SU-DHL-6 (cell line): ENCODE measurements at regions not wholly inside any gene's neighbourhood (a gene's known extent, or its start where the extent isn't known, plus 50 kb on each side); places are given as distances from the start of the nearest gene placed in this dataset.

Experiments
- H2AFZ ChIP-seq: fragments of 200-600 bp; sonication (generic); 2 replicates; pipeline ENCODE4 v1.6.1; 2014; ENCODE audit warnings: low read depth, mild to moderate bottlenecking, moderate library complexity, mixed read lengths, antibody characterized with exemption, low read length; ENCODE audit not compliant: severe bottlenecking
- H3F3A ChIP-seq: fragments of 200-600 bp; shearing (Covaris generic); 2 replicates; pipeline ENCODE4 v1.6.0; 2016; ENCODE audit warnings: antibody characterized with exemption, mild to moderate bottlenecking; ENCODE audit not compliant: insufficient read depth
- H3K27ac ChIP-seq: fragments of 200-600 bp; sonication (generic); 2 replicates; pipeline ENCODE4 v1.5.1; 2016; ENCODE audit warnings: low read depth, mild to moderate bottlenecking, low read length, moderate library complexity, mixed read lengths
- H3K27me3 ChIP-seq: fragments of 200-600 bp; sonication (generic), shearing (Covaris generic); 2 replicates; pipeline ENCODE4 v1.6.0; 2014; ENCODE audit warnings: mild to moderate bottlenecking, low read length
- H3K36me3 ChIP-seq: fragments of 200-600 bp; sonication (generic); 2 replicates; pipeline ENCODE4 v1.6.1; 2014; ENCODE audit warnings: mild to moderate bottlenecking, low read length, mixed read lengths
- H3K4me2 ChIP-seq: fragments of 300-600, 200-600 bp; shearing (Covaris generic), sonication (generic); 2 replicates; pipeline ENCODE4 v1.6.0; 2014; ENCODE audit warnings: low read length, low read depth, mild to moderate bottlenecking; ENCODE audit not compliant: poor library complexity, severe bottlenecking
- H3K4me3 ChIP-seq: fragments of 200-600 bp; sonication (generic); 2 replicates; pipeline ENCODE4 v1.5.1; 2014; ENCODE audit warnings: antibody characterized with exemption, low read length, mild to moderate bottlenecking, mixed read lengths; ENCODE audit not compliant: insufficient read depth, poor library complexity, severe bottlenecking
- H3K79me2 ChIP-seq: fragments of 200-600 bp; sonication (generic); 2 replicates; pipeline ENCODE4 v1.6.1; 2014; ENCODE audit warnings: mild to moderate bottlenecking, low read length, moderate library complexity; ENCODE audit not compliant: insufficient read depth
- H3K9ac ChIP-seq: fragments of 200-600 bp; sonication (generic); 2 replicates; pipeline ENCODE4 v1.7.0; 2014; ENCODE audit warnings: mild to moderate bottlenecking, low read length
- H3K9me2 ChIP-seq: fragments of 200-600 bp; sonication (generic); replicated peaks from 2 replicates; pipeline ENCODE4 v1.6.1; 2014; ENCODE audit warnings: low read length; ENCODE audit not compliant: insufficient read depth
- H3K9me3 ChIP-seq: fragments of 200-600 bp; sonication (generic); 2 replicates; pipeline ENCODE4 v1.6.1; 2014; ENCODE audit warnings: low read length, mixed read lengths; ENCODE audit not compliant: insufficient read depth
- H4K20me1 ChIP-seq: fragments of 200-600 bp; sonication (generic); 2 replicates; pipeline ENCODE4 v1.6.1; 2014; ENCODE audit warnings: low read depth, mild to moderate bottlenecking, antibody characterized with exemption, low read length, moderate library complexity, mixed read lengths
- EZH2phosphoT487 ChIP-seq: fragments of 200-600 bp; sonication (generic), shearing (Covaris generic); conservative IDR thresholded peaks from 2 replicates; pipeline ENCODE4 v1.6.1; 2018; ENCODE audit warnings: mild to moderate bottlenecking, antibody characterized with exemption, low read length, moderate library complexity, mixed read lengths
- TF ChIP-seq, protein P1 (sequence below): fragments of 200-600 bp; sonication (generic); IDR thresholded peaks from one replicate; pipeline ENCODE4 v1.5.1; 2017; ENCODE audit warnings: antibody characterized with exemption, mild to moderate bottlenecking, low read length, moderate library complexity; ENCODE audit not compliant: insufficient read depth, poor library complexity, severe bottlenecking

- H4K20me1 ChIP-seq = no peaks in the 10 kb centered on the region
- no peaks in the 10 kb centered on the region for H3K79me2 ChIP-seq
- no peaks in the 10 kb centered on the region for H3K36me3 ChIP-seq
- H2AFZ ChIP-seq = no peak overlapping the region
- no peaks in the 10 kb centered on the region for H3K9me3 ChIP-seq
- H3K9ac ChIP-seq = no peak overlapping the region
- no peak overlapping the region for H3K4me2 ChIP-seq
- H3K9me2 ChIP-seq = no peaks in the 10 kb centered on the region
- H3K27ac ChIP-seq = no peak overlapping the region
- no peak overlapping the region for H3K4me3 ChIP-seq
- TF ChIP-seq, protein P1, sequence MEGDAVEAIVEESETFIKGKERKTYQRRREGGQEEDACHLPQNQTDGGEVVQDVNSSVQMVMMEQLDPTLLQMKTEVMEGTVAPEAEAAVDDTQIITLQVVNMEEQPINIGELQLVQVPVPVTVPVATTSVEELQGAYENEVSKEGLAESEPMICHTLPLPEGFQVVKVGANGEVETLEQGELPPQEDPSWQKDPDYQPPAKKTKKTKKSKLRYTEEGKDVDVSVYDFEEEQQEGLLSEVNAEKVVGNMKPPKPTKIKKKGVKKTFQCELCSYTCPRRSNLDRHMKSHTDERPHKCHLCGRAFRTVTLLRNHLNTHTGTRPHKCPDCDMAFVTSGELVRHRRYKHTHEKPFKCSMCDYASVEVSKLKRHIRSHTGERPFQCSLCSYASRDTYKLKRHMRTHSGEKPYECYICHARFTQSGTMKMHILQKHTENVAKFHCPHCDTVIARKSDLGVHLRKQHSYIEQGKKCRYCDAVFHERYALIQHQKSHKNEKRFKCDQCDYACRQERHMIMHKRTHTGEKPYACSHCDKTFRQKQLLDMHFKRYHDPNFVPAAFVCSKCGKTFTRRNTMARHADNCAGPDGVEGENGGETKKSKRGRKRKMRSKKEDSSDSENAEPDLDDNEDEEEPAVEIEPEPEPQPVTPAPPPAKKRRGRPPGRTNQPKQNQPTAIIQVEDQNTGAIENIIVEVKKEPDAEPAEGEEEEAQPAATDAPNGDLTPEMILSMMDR = no peak
- TF ChIP-seq EZH2phosphoT487 = no peak
- no peaks in the 10 kb centered on the region for H3F3A ChIP-seq
- no peaks in the 10 kb centered on the region for H3K27me3 ChIP-seq
These were observed 304.1 kb downstream of the ZNF621 start for GRCh38 chr3:40828741-40829415.

GRCh38 chr3:40829876-40830275 is 305.1 kb downstream of the ZNF621 start:
- Histone ChIP-seq H4K20me1 (no peaks in the 10 kb centered on the region), H3K27me3 (no peaks in the 10 kb centered on the region), H3K4me2 (no peak overlapping the region), H3K36me3 (no peaks in the 10 kb centered on the region), H3K9me3 (no peaks in the 10 kb centered on the region), H3K9ac (no peak overlapping the region), H3F3A (no peaks in the 10 kb centered on the region), H3K79me2 (no peaks in the 10 kb centered on the region), H3K4me3 (no peak overlapping the region), H2AFZ (no peak overlapping the region), H3K27ac (no peak overlapping the region), H3K9me2 (no peaks in the 10 kb centered on the region)
- TF ChIP-seq EZH2phosphoT487 = no peak
- TF ChIP-seq, protein P1 = no peak

DNA sequence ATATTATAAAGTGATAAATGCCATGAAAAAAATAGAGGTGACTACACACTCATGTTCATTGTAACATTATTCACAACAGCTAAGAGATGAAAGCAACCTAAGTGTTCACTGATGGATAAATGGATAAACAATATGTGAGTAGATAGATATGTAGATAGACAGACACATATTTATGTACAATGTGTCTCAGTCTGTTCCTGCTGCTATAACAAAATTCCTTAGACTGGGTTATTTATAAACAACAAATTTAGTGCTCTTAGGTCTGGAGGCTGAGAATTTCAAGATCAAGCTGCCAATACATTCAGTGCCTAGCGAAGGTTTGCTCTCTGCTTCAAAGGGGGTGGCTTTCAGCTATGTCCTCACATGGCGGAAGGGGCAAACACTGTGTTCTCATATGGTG is 312.5 kb downstream of the ZNF621 start:
- Histone ChIP-seq H3K27ac (no peak overlapping the region), H3K4me2 (no peak overlapping the region), H3K27me3 (no peaks in the 10 kb centered on the region), H3K79me2 (no peaks in the 10 kb centered on the region), H3K9me2 (no peaks in the 10 kb centered on the region; the same call in 1 of the 2 replicates), H3K36me3 (no peaks in the 10 kb centered on the region), H4K20me1 (no peaks in the 10 kb centered on the region), H3F3A (no peaks in the 10 kb centered on the region), H3K4me3 (no peak overlapping the region), H3K9me3 (no peaks in the 10 kb centered on the region), H2AFZ (no peak overlapping the region), H3K9ac (no peak overlapping the region)
- TF ChIP-seq, protein P1 = no peak
- no peak for TF ChIP-seq EZH2phosphoT487
